Endodermal cell (in vitro differentiated cells): ENCODE measurements at regions not wholly inside any gene's neighbourhood (a gene's known extent, or its start where the extent isn't known, plus 50 kb on each side); places are given as distances from the start of the nearest gene placed in this dataset.

Experiments used
- DNase-seq: peaks from one replicate; pipeline ENCODE4 v3.0.0-alpha.2; 2017
- H3K27ac ChIP-seq: 2 replicates; pipeline ENCODE4 v1.5.1; 2013; ENCODE audit warnings: mild to moderate bottlenecking, low read depth, low read length, moderate library complexity
- H3K27me3 ChIP-seq: 2 replicates; pipeline ENCODE4 v1.6.1; 2013; ENCODE audit warnings: mild to moderate bottlenecking, low read length, moderate library complexity; ENCODE audit not compliant: insufficient read depth, control insufficient read depth, poor library complexity, severe bottlenecking
- H3K36me3 ChIP-seq: 2 replicates; pipeline ENCODE4 v1.7.0; 2013; ENCODE audit warnings: mild to moderate bottlenecking, low read length, moderate library complexity; ENCODE audit not compliant: control insufficient read depth, insufficient read depth
- H3K4me1 ChIP-seq: one replicate; pipeline ENCODE4 v1.7.0; 2013; ENCODE audit warnings: low read length; ENCODE audit not compliant: control insufficient read depth, insufficient read depth
- H3K4me3 ChIP-seq: 2 replicates; pipeline ENCODE4 v1.5.1; 2013; ENCODE audit warnings: mild to moderate bottlenecking, low read length, moderate library complexity
- H3K9ac ChIP-seq: 2 replicates; pipeline ENCODE4 v1.6.1; 2013; ENCODE audit warnings: mild to moderate bottlenecking, low read length, moderate library complexity; ENCODE audit not compliant: poor library complexity, severe bottlenecking; ENCODE audit errors: extremely low read depth
- H3K9me3 ChIP-seq: 2 replicates; pipeline ENCODE4 v1.6.1; 2013; ENCODE audit warnings: mild to moderate bottlenecking, low read length, moderate library complexity; ENCODE audit not compliant: control insufficient read depth
- H3K27ac Mint-ChIP-seq: 2 replicates; pipeline ENCODE4 v1.8.0; 2020; ENCODE audit warnings: mixed read lengths
- H3K27me3 Mint-ChIP-seq: 2 replicates; pipeline ENCODE4 v1.8.0; 2021; ENCODE audit warnings: mild to moderate bottlenecking, mixed read lengths; ENCODE audit not compliant: insufficient read depth
- H3K36me3 Mint-ChIP-seq: 2 replicates; pipeline ENCODE4 v1.8.0; 2020; ENCODE audit warnings: low read depth, mixed read lengths
- H3K4me1 Mint-ChIP-seq: 2 replicates; pipeline ENCODE4 v1.8.0; 2020; ENCODE audit warnings: mixed read lengths
- H3K4me3 Mint-ChIP-seq: 2 replicates; pipeline ENCODE4 v1.8.0; 2020; ENCODE audit warnings: mild to moderate bottlenecking, moderate library complexity, mixed read lengths
- H3K9me3 Mint-ChIP-seq: 2 replicates; pipeline ENCODE4 v1.8.0; 2020; ENCODE audit warnings: mild to moderate bottlenecking, mixed read lengths
- CTCF ChIP-seq: fragments of 200-600 bp; sonication (generic); conservative IDR thresholded peaks from 2 replicates; pipeline ENCODE4 v1.5.0; 2021; ENCODE audit warnings: antibody characterized with exemption, mild to moderate bottlenecking
- WGBS, 2 experiments: methylation state at CpG; one replicate each; pipeline versions ENCODE4 v1.1.5 to v1.1.7; 2013; ENCODE audit warnings: missing lambda C conversion rate in 2 of 2, mixed read lengths in 1 of 2; ENCODE audit not compliant: insufficient coverage in 1 of 2, insufficient read length in 1 of 2; 5-methylcytosine and 5-hydroxymethylcytosine counted together

DNA sequence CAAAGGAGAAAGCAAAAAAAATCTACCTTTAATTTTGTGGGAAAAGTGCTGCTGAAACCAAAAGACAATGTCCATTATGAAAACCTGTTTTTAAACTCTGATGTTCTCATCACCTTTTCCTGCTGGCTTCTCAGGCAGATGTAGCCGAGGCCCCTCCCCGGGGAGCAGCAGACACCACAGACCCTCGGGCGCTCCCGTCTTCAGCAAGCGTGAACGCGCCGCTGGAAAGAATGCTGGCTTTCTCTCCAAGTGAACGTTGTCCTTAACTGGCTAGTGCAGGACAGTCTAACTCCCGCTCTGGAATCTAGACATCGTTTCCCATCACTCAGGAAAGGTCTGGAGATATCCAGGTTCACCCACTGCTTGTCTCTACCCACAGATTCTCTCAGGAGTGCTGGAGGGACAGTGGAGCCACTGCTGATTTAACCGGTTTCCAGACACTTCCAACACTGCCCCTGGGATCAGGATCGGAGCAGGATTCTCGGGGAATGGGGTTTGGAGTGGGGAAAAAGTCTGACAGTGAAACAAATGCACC, 211.2 kb downstream of the RBFOX3 start:
- peaks cover 20% of the 10 kb centered on the region for H3K4me1 Mint-ChIP-seq
- 82 to 90% methylated on average over 15 of the region's 15 CpGs for WGBS, 2 experiments
- H3K27me3 Mint-ChIP-seq, result peaks cover 35% of the 10 kb centered on the region

DNA sequence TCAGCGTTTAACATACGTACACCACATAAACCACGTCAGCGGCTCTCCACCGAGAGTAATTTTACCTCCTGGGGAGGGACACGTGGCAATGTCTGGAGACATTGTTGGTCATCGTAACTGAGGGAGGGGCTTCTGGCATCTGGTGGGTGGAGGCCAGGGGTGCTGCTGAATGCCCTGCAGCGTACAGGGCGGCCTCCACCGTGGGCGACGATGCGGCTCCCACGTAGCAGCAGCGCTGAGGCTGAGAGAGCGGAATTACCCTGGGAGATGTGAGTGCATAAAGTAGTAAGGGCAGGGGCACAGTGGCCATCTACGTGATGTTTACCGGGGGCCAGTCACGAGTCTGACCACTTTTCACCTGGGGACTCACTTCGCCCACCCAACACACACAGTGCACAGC, 212.4 kb downstream of the RBFOX3 start:
- no peak overlapping the region for H3K9ac ChIP-seq
- WGBS, 2 experiments, result 93 to 97% methylated on average over 9 to 20 of the region's 20 CpGs

More for the DNA sequence above, 211.2 kb downstream of the RBFOX3 start:
- Histone ChIP-seq H3K36me3 (no peaks in the 10 kb centered on the region), H3K9ac (no peak overlapping the region), H3K4me1 (no peaks in the 10 kb centered on the region), H3K27me3 (peaks cover 16% of the 10 kb centered on the region), H3K27ac (no peak overlapping the region), H3K9me3 (no peaks in the 10 kb centered on the region), H3K4me3 (no peak overlapping the region)
- TF ChIP-seq CTCF, result no peak
- no peak overlapping the region for H3K27ac Mint-ChIP-seq
- no peaks in the 10 kb centered on the region for H3K36me3 Mint-ChIP-seq
- H3K9me3 Mint-ChIP-seq, result no peaks in the 10 kb centered on the region
- no peak for DNase-seq
- H3K4me3 Mint-ChIP-seq, result no peak overlapping the region

DNA sequence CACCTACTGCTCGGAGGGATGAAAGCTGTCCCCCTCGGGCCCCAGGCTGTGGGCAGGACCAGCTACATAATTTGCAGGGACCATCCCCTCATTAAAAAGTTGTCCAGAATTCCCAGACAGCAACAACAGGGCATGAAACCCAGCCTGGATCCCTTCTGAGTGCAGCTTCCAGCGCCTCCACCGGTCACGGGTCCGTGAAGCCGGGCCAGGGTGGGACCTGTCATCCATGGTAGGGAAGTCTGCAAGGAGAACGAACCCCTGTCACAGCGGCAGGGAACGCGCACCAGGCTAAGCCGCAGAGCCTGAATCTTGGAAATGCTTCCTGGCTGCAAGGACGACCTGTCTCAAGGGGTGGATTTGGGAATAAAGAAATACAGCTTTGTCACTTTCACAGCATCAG, 214.2 kb downstream of the RBFOX3 start:
- Histone ChIP-seq H3K9me3 (no peaks in the 10 kb centered on the region), H3K9ac (no peak overlapping the region), H3K4me1 (no peaks in the 10 kb centered on the region), H3K36me3 (no peaks in the 10 kb centered on the region), H3K27ac (no peak overlapping the region), H3K27me3 (peaks cover 40% of the 10 kb centered on the region), H3K4me3 (no peak overlapping the region)
- Mint-ChIP-seq H3K27ac (no peak overlapping the region), H3K4me1 (peaks cover 13% of the 10 kb centered on the region), H3K9me3 (no peaks in the 10 kb centered on the region), H3K36me3 (no peaks in the 10 kb centered on the region), H3K27me3 (peaks cover 42% of the 10 kb centered on the region), H3K4me3 (no peak overlapping the region)
- no peak for TF ChIP-seq CTCF
- DNase-seq, result no peak
- 81 to 83% methylated on average over 11 to 13 of the region's 13 CpGs for WGBS, 2 experiments

More for the DNA sequence above, 212.4 kb downstream of the RBFOX3 start:
- no peaks in the 10 kb centered on the region for H3K9me3 Mint-ChIP-seq
- DNase-seq, result no peak
- peaks cover 20% of the 10 kb centered on the region for H3K4me1 Mint-ChIP-seq
- no peak for TF ChIP-seq CTCF
- H3K4me3 ChIP-seq, result no peak overlapping the region
- H3K27me3 ChIP-seq, result peaks cover 26% of the 10 kb centered on the region
- H3K27ac ChIP-seq, result no peak overlapping the region
- H3K4me3 Mint-ChIP-seq, result no peak overlapping the region
- H3K36me3 Mint-ChIP-seq, result no peaks in the 10 kb centered on the region
- H3K27me3 Mint-ChIP-seq, result peaks cover 32% of the 10 kb centered on the region
- H3K27ac Mint-ChIP-seq, result no peak overlapping the region
- H3K4me1 ChIP-seq, result no peaks in the 10 kb centered on the region
- no peaks in the 10 kb centered on the region for H3K9me3 ChIP-seq
- H3K36me3 ChIP-seq, result no peaks in the 10 kb centered on the region
